Adrenal gland (tissue), 5 donors: ENCODE measurements at regions not wholly inside any gene's neighbourhood (a gene's known extent, or its start where the extent isn't known, plus 50 kb on each side); places are given as distances from the start of the nearest gene placed in this dataset.

ENCODE experiments used
- POLR2A ChIP-seq, 2 donors: fragments of 450-650 bp; IDR thresholded peaks; one replicate each; pipeline ENCODE4 v1.6.1; 2017; ENCODE audit warnings: antibody characterized with exemption in 2 of 2, mild to moderate bottlenecking in 2 of 2, moderate library complexity in 1 of 2
- TF ChIP-seq, protein P1 (sequence below), 6 experiments: fragments of 450-650 bp in 4 of 6; fragments of 200-600 bp in 2 of 6; sonication (generic) in 1 of 6; IDR thresholded peaks; 1 replicate in 5 of 6; 2 replicates in 1 of 6; pipeline versions ENCODE4 v1.5.1 to v1.8.0; 2016 to 2021; ENCODE audit warnings: antibody characterized with exemption in 6 of 6, mild to moderate bottlenecking in 2 of 6, moderate library complexity in 1 of 6
- donor health status: DM: no; HTN: no; CAD: no.

DNA sequence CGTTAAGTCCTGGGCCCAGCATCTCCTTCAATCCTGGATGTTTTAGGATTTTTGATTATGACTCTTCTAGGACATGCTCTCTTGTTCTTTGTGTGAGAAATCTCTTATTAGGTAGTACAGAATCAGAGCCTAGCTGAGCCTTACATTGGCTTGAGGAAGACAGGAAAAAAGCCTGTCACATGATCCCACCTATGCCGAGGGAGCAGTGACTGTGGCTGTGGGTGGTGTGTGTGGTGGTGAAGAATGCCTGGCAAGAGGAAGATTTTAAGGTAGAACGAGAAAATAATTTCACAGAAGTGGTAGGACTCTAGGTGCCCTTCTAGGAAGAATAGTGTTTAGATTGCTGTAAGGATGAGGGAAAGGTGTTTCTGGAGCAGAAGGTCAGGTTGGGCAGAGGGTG lies 449.5 kb upstream of the PROX1 start:
- TF ChIP-seq, protein P1, sequence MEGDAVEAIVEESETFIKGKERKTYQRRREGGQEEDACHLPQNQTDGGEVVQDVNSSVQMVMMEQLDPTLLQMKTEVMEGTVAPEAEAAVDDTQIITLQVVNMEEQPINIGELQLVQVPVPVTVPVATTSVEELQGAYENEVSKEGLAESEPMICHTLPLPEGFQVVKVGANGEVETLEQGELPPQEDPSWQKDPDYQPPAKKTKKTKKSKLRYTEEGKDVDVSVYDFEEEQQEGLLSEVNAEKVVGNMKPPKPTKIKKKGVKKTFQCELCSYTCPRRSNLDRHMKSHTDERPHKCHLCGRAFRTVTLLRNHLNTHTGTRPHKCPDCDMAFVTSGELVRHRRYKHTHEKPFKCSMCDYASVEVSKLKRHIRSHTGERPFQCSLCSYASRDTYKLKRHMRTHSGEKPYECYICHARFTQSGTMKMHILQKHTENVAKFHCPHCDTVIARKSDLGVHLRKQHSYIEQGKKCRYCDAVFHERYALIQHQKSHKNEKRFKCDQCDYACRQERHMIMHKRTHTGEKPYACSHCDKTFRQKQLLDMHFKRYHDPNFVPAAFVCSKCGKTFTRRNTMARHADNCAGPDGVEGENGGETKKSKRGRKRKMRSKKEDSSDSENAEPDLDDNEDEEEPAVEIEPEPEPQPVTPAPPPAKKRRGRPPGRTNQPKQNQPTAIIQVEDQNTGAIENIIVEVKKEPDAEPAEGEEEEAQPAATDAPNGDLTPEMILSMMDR (IDR thresholded peaks at IDR 0.05) = no peak
- no peak for TF ChIP-seq POLR2A (IDR thresholded peaks at IDR 0.05)
